G401.6 (cell line): ENCODE measurements at regions not wholly inside any gene's neighbourhood (a gene's known extent, or its start where the extent isn't known, plus 50 kb on each side); places are given as distances from the start of the nearest gene placed in this dataset.

Experiments used
- FAIRE-seq: peaks from 2 replicates; lab custom pipeline; 2012; peaks lifted over from hg19 to GRCh38; lab: Jason Lieb, UNC

GRCh38 chr22:49025791-49026493 lies 801.7 kb downstream of the BRD1 start:
- FAIRE-seq = no peak

GRCh38 chr22:49024775-49025440 lies 802.8 kb downstream of the BRD1 start:
- FAIRE-seq = no peak

GRCh38 chr22:49023879-49024774 lies 803.5 kb downstream of the BRD1 start:
- FAIRE-seq = no peak

GRCh38 chr22:49023161-49023878 lies 804.4 kb downstream of the BRD1 start:
- no peak for FAIRE-seq

- FAIRE-seq = no peak
These were observed 804.9 kb downstream of the BRD1 start for GRCh38 chr22:49022816-49023160.

- no peak for FAIRE-seq
These were observed 805.5 kb downstream of the BRD1 start for GRCh38 chr22:49021926-49022815.

GRCh38 chr22:49021131-49021925 lies 806.3 kb downstream of the BRD1 start:
- no peak for FAIRE-seq

GRCh38 chr22:49019737-49020713 lies 807.6 kb downstream of the BRD1 start:
- FAIRE-seq = no peak

- FAIRE-seq = no peak
These were observed 809.1 kb downstream of the BRD1 start for GRCh38 chr22:49018601-49019000.

GRCh38 chr22:49017482-49018329 lies 810.0 kb downstream of the BRD1 start:
- no peak for FAIRE-seq

- no peak for FAIRE-seq
These were observed 810.7 kb downstream of the BRD1 start for GRCh38 chr22:49016909-49017481.

- FAIRE-seq = no peak
These were observed 811.4 kb downstream of the BRD1 start for GRCh38 chr22:49015993-49016908.

GRCh38 chr22:49015459-49015858 lies 812.2 kb downstream of the BRD1 start:
- no peak for FAIRE-seq

GRCh38 chr22:49014227-49015201 lies 813.2 kb downstream of the BRD1 start:
- FAIRE-seq = no peak

GRCh38 chr22:49013707-49014106 lies 814.0 kb downstream of the BRD1 start:
- no peak for FAIRE-seq
